H1 (cell line): ENCODE measurements at regions not wholly inside any gene's neighbourhood (a gene's known extent, or its start where the extent isn't known, plus 50 kb on each side); places are given as distances from the start of the nearest gene placed in this dataset.

Experiments
- CTCF ChIA-PET: fragments of 300-600 bp; sonication (Branson Sonifier 250); formaldehyde crosslinking; loops from one replicate; lab custom pipeline; 2021; ENCODE audit not compliant: partially characterized antibody; lab: Charles Lee
- POLR2A ChIA-PET: fragments of 300-600 bp; sonication (Branson Sonifier 250); formaldehyde crosslinking; loops from one replicate; lab custom pipeline; 2021; ENCODE audit warnings: inconsistent platforms; ENCODE audit not compliant: partially characterized antibody; lab: Charles Lee
- DNase-seq, 2 experiments: peaks; one replicate each; pipeline versions ENCODE4 v3.0.0 to v3.0.0-alpha.2; 2010 to 2022; ENCODE audit warnings: low spot score in 2 of 2, low read depth in 1 of 2, mixed read lengths in 1 of 2
- FAIRE-seq: peaks from 2 replicates; lab custom pipeline; 2011; peaks lifted over from hg19 to GRCh38; lab: Jason Lieb, UNC
- H2AFZ ChIP-seq: 2 replicates; pipeline ENCODE4 v1.8.1; 2012; ENCODE audit warnings: low read length, inconsistent platforms
- H2AK5ac ChIP-seq: 2 replicates; pipeline ENCODE4 v1.6.1; 2013; ENCODE audit warnings: low read depth, low read length
- H2BK120ac ChIP-seq: replicated peaks from 2 replicates; pipeline ENCODE3; 2013; ENCODE audit warnings: low read depth, low read length, inconsistent platforms
- H2BK12ac ChIP-seq: 2 replicates; pipeline ENCODE4 v1.6.1; 2013; ENCODE audit warnings: low read depth, low read length
- H2BK15ac ChIP-seq: 2 replicates; pipeline ENCODE4 v1.6.1; 2013; ENCODE audit warnings: low read length
- H2BK20ac ChIP-seq: 2 replicates; pipeline ENCODE4 v1.6.1; 2013; ENCODE audit warnings: low read length
- H2BK5ac ChIP-seq: 2 replicates; pipeline ENCODE4 v1.6.1; 2013; ENCODE audit warnings: low read depth, low read length
- H3K14ac ChIP-seq: 2 replicates; pipeline ENCODE4 v1.6.1; 2013; ENCODE audit warnings: inconsistent platforms; ENCODE audit not compliant: insufficient read length
- H3K18ac ChIP-seq: 2 replicates; pipeline ENCODE4 v1.6.1; 2013; ENCODE audit warnings: low read length; ENCODE audit errors: extremely low read depth
- H3K23ac ChIP-seq: 2 replicates; pipeline ENCODE4 v1.6.1; 2013; ENCODE audit warnings: inconsistent platforms; ENCODE audit not compliant: insufficient read length
- H3K23me2 ChIP-seq: 2 replicates; pipeline ENCODE4 v1.6.1; 2013; ENCODE audit warnings: low read depth, low read length
- H3K27ac ChIP-seq: 2 replicates; pipeline ENCODE4 v1.6.1; 2011; ENCODE audit warnings: low read depth, low read length, inconsistent platforms
- H3K27me3 ChIP-seq, 4 experiments: replicated peaks in 1 of 4; 1 replicate in 1 of 4; 2 replicates in 3 of 4; pipeline versions ENCODE4 v1.6.1 to v1.8.1; 2011 to 2013; ENCODE audit warnings: low read length in 3 of 4, mild to moderate bottlenecking in 3 of 4, inconsistent platforms in 2 of 4, mixed read lengths in 2 of 4, moderate library complexity in 1 of 4; ENCODE audit not compliant: control insufficient read depth in 3 of 4, insufficient read depth in 3 of 4; ENCODE audit errors: extremely low read depth in 1 of 4
- H3K36me3 ChIP-seq, 4 experiments: 2 replicates each; pipeline versions ENCODE4 v1.6.1 to v1.8.1; 2011 to 2013; ENCODE audit warnings: mild to moderate bottlenecking in 4 of 4, low read length in 3 of 4, moderate library complexity in 2 of 4, control low read depth in 1 of 4, inconsistent platforms in 1 of 4; ENCODE audit not compliant: insufficient read depth in 4 of 4, control insufficient read depth in 2 of 4
- H3K4ac ChIP-seq: replicated peaks from 2 replicates; pipeline ENCODE3; 2013; ENCODE audit warnings: low read length, low read depth, mixed read lengths, inconsistent platforms; ENCODE audit not compliant: insufficient read length
- H3K4me1 ChIP-seq, 4 experiments: replicated peaks in 1 of 4; 1 replicate in 1 of 4; 2 replicates in 3 of 4; pipeline versions ENCODE4 v1.6.1 to v1.8.1; 2011 to 2013; ENCODE audit warnings: low read length in 3 of 4, inconsistent platforms in 2 of 4, mixed read lengths in 1 of 4; ENCODE audit not compliant: insufficient read depth in 4 of 4, control insufficient read depth in 3 of 4
- H3K4me2 ChIP-seq, 2 experiments: 2 replicates each; pipeline versions ENCODE4 v1.6.1 to v1.8.1; 2011 to 2013; ENCODE audit warnings: low read depth in 2 of 2, low read length in 2 of 2, control low read depth in 1 of 2, inconsistent platforms in 1 of 2, mild to moderate bottlenecking in 1 of 2; ENCODE audit not compliant: insufficient read depth in 1 of 2
- H3K4me3 ChIP-seq, 4 experiments: fragments of 200-600, 300-600 bp in 1 of 4; sonication (generic), shearing (Covaris generic), sonication (Bioruptor Twin) in 1 of 4; 2 replicates each; pipeline versions ENCODE4 v1.5.1 to v1.8.1; 2011 to 2016; ENCODE audit warnings: low read length in 4 of 4, low read depth in 3 of 4, control low read depth in 2 of 4, inconsistent platforms in 2 of 4, mild to moderate bottlenecking in 2 of 4, mixed read lengths in 1 of 4, moderate library complexity in 1 of 4; ENCODE audit not compliant: insufficient read depth in 2 of 4; ENCODE audit errors: extremely low read depth in 1 of 4
- H3K56ac ChIP-seq: replicated peaks from 2 replicates; pipeline ENCODE3; 2013; ENCODE audit warnings: low read depth, mild to moderate bottlenecking, mixed read lengths, low read length, inconsistent platforms; ENCODE audit not compliant: insufficient read length
- H3K79me1 ChIP-seq: 2 replicates; pipeline ENCODE4 v1.6.1; 2013; ENCODE audit warnings: low read depth, low read length, control low read depth
- H3K79me2 ChIP-seq, 2 experiments: 2 replicates each; pipeline versions ENCODE4 v1.6.1 to v1.8.1; 2012 to 2013; ENCODE audit warnings: low read length in 2 of 2, mild to moderate bottlenecking in 2 of 2, inconsistent platforms in 1 of 2; ENCODE audit not compliant: insufficient read depth in 2 of 2, control insufficient read depth in 1 of 2
- H3K9ac ChIP-seq, 4 experiments: replicated peaks in 1 of 4; 1 replicate in 1 of 4; 2 replicates in 3 of 4; pipeline versions ENCODE4 v1.6.1 to v1.8.1; 2011 to 2013; ENCODE audit warnings: low read depth in 3 of 4, low read length in 3 of 4, control low read depth in 2 of 4, mild to moderate bottlenecking in 2 of 4, moderate library complexity in 2 of 4, inconsistent platforms in 1 of 4; ENCODE audit errors: extremely low read depth in 1 of 4
- H3K9me3 ChIP-seq, 2 experiments: 2 replicates each; pipeline versions ENCODE4 v1.6.1 to v1.8.1; 2012 to 2013; ENCODE audit warnings: mild to moderate bottlenecking in 2 of 2, moderate library complexity in 2 of 2, control low read depth in 1 of 2, inconsistent platforms in 1 of 2, low read depth in 1 of 2, low read length in 1 of 2, mixed read lengths in 1 of 2; ENCODE audit not compliant: insufficient read depth in 2 of 2
- H4K20me1 ChIP-seq, 2 experiments: replicated peaks in 1 of 2; 2 replicates each; pipeline versions ENCODE3 to v1.8.1; 2011 to 2013; ENCODE audit warnings: inconsistent platforms in 2 of 2, low read length in 2 of 2, mild to moderate bottlenecking in 1 of 2; ENCODE audit not compliant: insufficient read depth in 2 of 2, control insufficient read depth in 1 of 2
- H4K5ac ChIP-seq: 2 replicates; pipeline ENCODE4 v1.6.1; 2013; ENCODE audit warnings: low read length, low read depth, mixed read lengths, inconsistent platforms; ENCODE audit not compliant: insufficient read length
- H4K8ac ChIP-seq: 2 replicates; pipeline ENCODE4 v1.8.0; 2013; ENCODE audit warnings: mild to moderate bottlenecking, moderate library complexity, low read length, inconsistent platforms; ENCODE audit not compliant: insufficient read depth; ENCODE audit errors: extremely low read depth
- H4K91ac ChIP-seq: replicated peaks from 2 replicates; pipeline ENCODE3; 2013; ENCODE audit warnings: low read length, mixed read lengths, inconsistent platforms; ENCODE audit not compliant: insufficient read length
- CBX5 ChIP-seq: fragments of 300-800, 300-1000 bp; sonication (generic); IDR thresholded peaks from 2 replicates; pipeline ENCODE4 v1.7.1; 2016; ENCODE audit warnings: antibody characterized with exemption, low read length, low read depth
- KDM4A ChIP-seq: IDR thresholded peaks from one replicate; pipeline ENCODE4 v1.7.1; 2012; ENCODE audit warnings: low read depth, mild to moderate bottlenecking, moderate library complexity, low read length, inconsistent platforms; ENCODE audit not compliant: severe bottlenecking
- SP4 ChIP-seq: IDR thresholded peaks from 2 replicates; pipeline ENCODE4 v1.6.1; 2012; ENCODE audit warnings: low read length, inconsistent platforms
- TEAD4 ChIP-seq: IDR thresholded peaks from 2 replicates; pipeline ENCODE4 v1.6.1; 2012; ENCODE audit warnings: low read depth, low read length, inconsistent platforms, mixed read lengths
- WGBS, 2 experiments: shearing (Covaris generic) in 1 of 2; methylation state at CpG; one replicate each; pipeline versions ENCODE4 v1.1.6 to v1.1.7; 2013 to 2015; ENCODE audit warnings: low lambda C conversion rate in 2 of 2, mixed read lengths in 2 of 2, inconsistent platforms in 1 of 2, low coverage in 1 of 2, missing lambda C conversion rate in 1 of 2; ENCODE audit not compliant: insufficient replicate concordance in 2 of 2, insufficient coverage in 1 of 2, insufficient read length in 1 of 2; ENCODE audit errors: extremely low coverage in 1 of 2, missing lambda C conversion rate in 1 of 2; 5-methylcytosine and 5-hydroxymethylcytosine counted together

DNA sequence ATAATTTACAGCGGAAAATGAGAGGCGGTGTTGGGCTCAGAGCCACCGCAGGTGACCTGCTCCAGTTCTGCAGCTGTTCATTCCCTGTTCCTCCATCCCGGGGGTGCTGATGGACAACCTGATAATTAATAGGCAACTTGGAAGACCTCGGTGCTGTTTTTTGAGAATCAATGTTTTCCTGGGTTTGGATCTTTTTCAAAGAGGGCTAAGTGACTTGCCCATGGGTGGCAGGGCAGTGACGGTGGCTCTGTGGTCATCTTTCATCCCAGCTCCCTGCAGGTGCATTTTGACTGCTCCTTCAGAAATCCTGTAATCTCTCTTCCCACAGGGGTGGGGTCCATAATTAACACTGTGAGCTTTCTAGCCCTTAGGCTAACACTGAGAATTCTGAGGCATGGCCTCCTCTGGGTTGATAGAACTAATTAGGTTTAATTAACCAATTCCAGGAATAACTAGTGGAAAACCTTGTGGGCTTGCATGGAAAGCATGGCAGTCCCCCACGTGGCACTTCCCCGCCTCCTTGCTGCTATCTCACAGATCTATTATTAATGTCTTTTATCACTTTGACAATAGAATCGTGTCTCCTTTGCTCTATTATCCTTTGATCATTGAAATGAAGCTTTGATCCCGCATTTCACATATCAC lies 217.9 kb downstream of the GLRX3 start:
- Histone ChIP-seq H3K23ac (no peak overlapping the region), H3K27ac (no peak overlapping the region), H2BK12ac (no peak overlapping the region), H4K91ac (no peak overlapping the region), H2BK20ac (no peak overlapping the region), H2AFZ (no peak overlapping the region), H3K79me2 (no peaks in the 10 kb centered on the region), H2AK5ac (no peak overlapping the region), H3K9me3 (no peaks in the 10 kb centered on the region), H3K56ac (no peak overlapping the region), H3K18ac (no peak overlapping the region), H3K4me1 (0 out of 7 replicates have a peak, but pooled peaks cover 0 to 4% (median 0%) of the 10 kb centered on the region in 4 experiments), H3K23me2 (no peaks in the 10 kb centered on the region), H2BK15ac (no peak overlapping the region), H3K14ac (no peak overlapping the region), H3K4me3 (no peak overlapping the region), H2BK5ac (no peak overlapping the region), H4K20me1 (no peaks in the 10 kb centered on the region), H3K36me3 (no peaks in the 10 kb centered on the region), H4K8ac (no peak overlapping the region), H3K9ac (no peak overlapping the region), H2BK120ac (no peak overlapping the region), H4K5ac (no peak overlapping the region), H3K4ac (no peak overlapping the region), H3K79me1 (no peaks in the 10 kb centered on the region), H3K27me3 (no peaks in the 10 kb centered on the region; a peak in 1 of 7 replicates), H3K4me2 (no peak overlapping the region)
- FAIRE-seq (no peak), DNase-seq (no peak)
- TF ChIP-seq SP4 (no peak), TEAD4 (no peak), KDM4A (no peak), CBX5 (no peak)
- ChIA-PET POLR2A (no interaction called here), CTCF (interaction anchor here (1.5 to 2.3 kb wide), 2 partner anchors 14 to 154 kb away, joined by 4 to 6 read pairs; no protein-coding TSS in a partner anchor)
- WGBS, 2 experiments = 94% methylated on average over 10 of the region's 10 CpGs; no CpG with 5 or more reads in 1 of the 2 experiments
